ENCODE measurements at regions not wholly inside any gene's neighbourhood (a gene's known extent, or its start where the extent isn't known, plus 50 kb on each side); places are given as distances from the start of the nearest gene placed in this dataset.
"Not testable (repeated sequence)": the region's sequence is repeated elsewhere in the genome, so short reads cannot be mapped to it uniquely, and the experiment has no call there.

- intact Hi-C loops (cut with DNase I) = no loop called here
- no peak for ATAC-seq
Observed at GRCh38 chr9:110029956-110030480, 177.9 kb downstream of the C9orf152 start.

GRCh38 chr9:110030632-110031031 is 177.3 kb downstream of the C9orf152 start:
- H3K4me3 ChIP-seq = no peak overlapping the region
- no peak overlapping the region for H3K27ac ChIP-seq
- no peak for TF ChIP-seq CTCF (IDR thresholded peaks at IDR 0.05)
- ATAC-seq = no peak
- H3K36me3 ChIP-seq = no peaks in the 10 kb centered on the region
- intact Hi-C loops (cut with DNase I) = no loop called here
- DNase-seq = no peak
- H3K9me3 ChIP-seq = no peaks in the 10 kb centered on the region
- no peaks in the 10 kb centered on the region for H3K27me3 ChIP-seq (ENCODE audit: low read depth)
- H3K4me1 ChIP-seq = peaks cover 19% of the 10 kb centered on the region

More at GRCh38 chr9:110029956-110030480, 177.9 kb downstream of the C9orf152 start:
- H3K4me3 ChIP-seq = no peak overlapping the region
- H3K4me1 ChIP-seq = peaks cover 19% of the 10 kb centered on the region
- no peak for TF ChIP-seq CTCF (IDR thresholded peaks at IDR 0.05)
- DNase-seq = no peak
- H3K36me3 ChIP-seq = no peaks in the 10 kb centered on the region
- H3K27me3 ChIP-seq (ENCODE audit: low read depth) = no peaks in the 10 kb centered on the region
- peak overlapping the region; percentile 41 for H3K27ac ChIP-seq
- H3K9me3 ChIP-seq = no peaks in the 10 kb centered on the region

- ATAC-seq = no peak
- H3K27ac ChIP-seq = no peak overlapping the region
- no peak for TF ChIP-seq CTCF (IDR thresholded peaks at IDR 0.05)
Observed at GRCh38 chr9:110031511-110032173, 176.3 kb downstream of the C9orf152 start.

GRCh38 chr9:110032532-110032931 is 175.4 kb downstream of the C9orf152 start:
- H3K36me3 ChIP-seq; H3K27ac ChIP-seq; H3K27me3 ChIP-seq (ENCODE audit: low read depth); H3K4me3 ChIP-seq; H3K9me3 ChIP-seq; ATAC-seq; DNase-seq; intact Hi-C loops (cut with DNase I): not testable (repeated sequence)
- peaks cover 19% of the 10 kb centered on the region for H3K4me1 ChIP-seq

More at GRCh38 chr9:110031511-110032173, 176.3 kb downstream of the C9orf152 start:
- Histone ChIP-seq H3K27me3 (ENCODE audit: low read depth) (no peaks in the 10 kb centered on the region), H3K4me3 (no peak overlapping the region), H3K36me3 (no peaks in the 10 kb centered on the region), H3K9me3 (no peaks in the 10 kb centered on the region), H3K4me1 (peaks cover 24% of the 10 kb centered on the region)
- DNase-seq = no peak
- intact Hi-C loops (cut with DNase I) = no loop called here

- ATAC-seq = no peak
- DNase-seq = no peak
- peaks cover 16% of the 10 kb centered on the region for H3K4me1 ChIP-seq
- no peak overlapping the region for H3K4me3 ChIP-seq
- H3K36me3 ChIP-seq = no peaks in the 10 kb centered on the region
- no peaks in the 10 kb centered on the region for H3K9me3 ChIP-seq
- no peak for TF ChIP-seq CTCF (IDR thresholded peaks at IDR 0.05)
- no peak overlapping the region for H3K27ac ChIP-seq
- no peaks in the 10 kb centered on the region for H3K27me3 ChIP-seq (ENCODE audit: low read depth)
- intact Hi-C loops (cut with DNase I) = no loop called here
Observed at GRCh38 chr9:110033869-110034268, 174.1 kb downstream of the C9orf152 start.

- no peak for ATAC-seq
- no peak overlapping the region for H3K4me3 ChIP-seq
- intact Hi-C loops (cut with DNase I) = no loop called here
- H3K9me3 ChIP-seq = no peaks in the 10 kb centered on the region
- no peaks in the 10 kb centered on the region for H3K27me3 ChIP-seq (ENCODE audit: low read depth)
- no peak overlapping the region for H3K27ac ChIP-seq
- H3K4me1 ChIP-seq = peaks cover 13% of the 10 kb centered on the region
- no peaks in the 10 kb centered on the region for H3K36me3 ChIP-seq
- no peak for TF ChIP-seq CTCF (IDR thresholded peaks at IDR 0.05)
- no peak for DNase-seq
Observed at GRCh38 chr9:110036286-110036685, 171.7 kb downstream of the C9orf152 start.
